BJ (cell line): ENCODE measurements at regions not wholly inside any gene's neighbourhood (a gene's known extent, or its start where the extent isn't known, plus 50 kb on each side); places are given as distances from the start of the nearest gene placed in this dataset.

Experiments
- CTCF ChIA-PET: fragments of 350-600 bp; formaldehyde crosslinking; extraction: SDS; loops from one replicate; lab custom pipeline; 2021; ENCODE audit warnings: antibody characterized with exemption, inconsistent platforms; lab: Yijun Ruan, JAX
- POLR2A ChIA-PET: fragments of 300-600 bp; sonication (Branson Sonifier 250); formaldehyde crosslinking; extraction: SDS; loops from one replicate; lab custom pipeline; 2021; ENCODE audit warnings: antibody characterized with exemption; lab: Charles Lee
- DNase-seq: peaks from one replicate; pipeline ENCODE4 v3.0.0-alpha.2; 2011; ENCODE audit warnings: low read depth
- H3K27me3 ChIP-seq: 2 replicates; pipeline ENCODE4 v1.6.0; 2011; ENCODE audit warnings: low read length; ENCODE audit not compliant: control insufficient read depth, insufficient read depth
- H3K36me3 ChIP-seq: 2 replicates; pipeline ENCODE4 v1.5.1; 2011; ENCODE audit warnings: low read length; ENCODE audit not compliant: control insufficient read depth, insufficient read depth
- H3K4me3 ChIP-seq: 2 replicates; pipeline ENCODE4 v1.5.1; 2011; ENCODE audit warnings: low read depth, mild to moderate bottlenecking, control low read depth, low read length
- CTCF ChIP-seq: IDR thresholded peaks from 2 replicates; pipeline ENCODE4 v1.5.1; 2011; ENCODE audit warnings: low read depth, mild to moderate bottlenecking, control low read depth, inconsistent platforms, low read length, moderate library complexity; ENCODE audit not compliant: insufficient read depth

GRCh38 chr6:166714581-166714980 is 87.5 kb upstream of the RPS6KA2 start:
- ChIA-PET POLR2A (no interaction called here), CTCF (no interaction called here)
- Histone ChIP-seq H3K27me3 (no peaks in the 10 kb centered on the region), H3K36me3 (no peaks in the 10 kb centered on the region; the same call in 1 of the 2 replicates), H3K4me3 (no peak overlapping the region)
- no peak for TF ChIP-seq CTCF
- no peak for DNase-seq

- H3K4me3 ChIP-seq: no peak overlapping the region
- ChIA-PET CTCF (no interaction called here), POLR2A (no interaction called here)
- no peak for TF ChIP-seq CTCF
- H3K27me3 ChIP-seq: no peaks in the 10 kb centered on the region
- no peak for DNase-seq
- no peaks in the 10 kb centered on the region; the same call in 1 of the 2 replicates for H3K36me3 ChIP-seq
Observed at GRCh38 chr6:166714187-166714510, 87.1 kb upstream of the RPS6KA2 start.

GRCh38 chr6:166713434-166714186 is 86.6 kb upstream of the RPS6KA2 start:
- no peak for DNase-seq
- no peak for TF ChIP-seq CTCF
- H3K27me3 ChIP-seq: no peaks in the 10 kb centered on the region
- H3K36me3 ChIP-seq: no peaks in the 10 kb centered on the region; the same call in 1 of the 2 replicates
- CTCF ChIA-PET: interaction anchor here (0.8 kb wide), 1 partner anchor 61 kb away, joined by 4 read pairs; no protein-coding TSS in a partner anchor
- no peak overlapping the region for H3K4me3 ChIP-seq
- POLR2A ChIA-PET: no interaction called here

- ChIA-PET CTCF (interaction anchor here (0.8 to 1.0 kb wide), 2 partner anchors 10 to 62 kb away, joined by 3 to 4 read pairs; no protein-coding TSS in a partner anchor), POLR2A (no interaction called here)
- H3K36me3 ChIP-seq: no peaks in the 10 kb centered on the region; the same call in 1 of the 2 replicates
- TF ChIP-seq CTCF: no peak
- no peak for DNase-seq
- no peak overlapping the region for H3K4me3 ChIP-seq
- H3K27me3 ChIP-seq: no peaks in the 10 kb centered on the region
Observed at GRCh38 chr6:166712286-166713228, 85.5 kb upstream of the RPS6KA2 start.

GRCh38 chr6:166710084-166710483 is 83.0 kb upstream of the RPS6KA2 start:
- no peak for DNase-seq
- no peak for TF ChIP-seq CTCF
- Histone ChIP-seq H3K36me3 (no peaks in the 10 kb centered on the region; the same call in 1 of the 2 replicates), H3K4me3 (no peak overlapping the region), H3K27me3 (no peaks in the 10 kb centered on the region)
- ChIA-PET CTCF (no interaction called here), POLR2A (no interaction called here)
